Keratinocyte (primary cell): ENCODE measurements at regions not wholly inside any gene's neighbourhood (a gene's known extent, or its start where the extent isn't known, plus 50 kb on each side); places are given as distances from the start of the nearest gene placed in this dataset.
"Not testable (repeated sequence)": the region's sequence is repeated elsewhere in the genome, so short reads cannot be mapped to it uniquely, and the experiment has no call there.

ENCODE experiments used
- DNase-seq: peaks from one replicate; pipeline ENCODE4 v3.0.0-alpha.2; 2011; ENCODE audit warnings: low read depth, missing footprints, low spot score
- FAIRE-seq: peaks from 2 replicates; lab custom pipeline; 2011; peaks lifted over from hg19 to GRCh38; lab: Jason Lieb, UNC
- H2AFZ ChIP-seq: 2 replicates; pipeline ENCODE4 v1.6.0; 2012; ENCODE audit warnings: low read length, control low read depth, inconsistent platforms; ENCODE audit not compliant: control insufficient read depth
- H3K27ac ChIP-seq: 2 replicates; pipeline ENCODE4 v1.5.1; 2011; ENCODE audit warnings: low read length; ENCODE audit not compliant: control insufficient read depth, insufficient read depth
- H3K27me3 ChIP-seq: 3 replicates; pipeline ENCODE4 v1.6.0; 2011; ENCODE audit warnings: low read length; ENCODE audit not compliant: control insufficient read depth, insufficient read depth; ENCODE audit errors: extremely low read depth
- H3K36me3 ChIP-seq, 2 experiments: 2 replicates in 1 of 2; 3 replicates in 1 of 2; pipeline ENCODE4 v1.5.1; 2011; ENCODE audit warnings: low read length in 2 of 2, mild to moderate bottlenecking in 1 of 2; ENCODE audit not compliant: control insufficient read depth in 2 of 2, insufficient read depth in 2 of 2; ENCODE audit errors: extremely low read depth in 1 of 2
- H3K4me1 ChIP-seq: 3 replicates; pipeline ENCODE4 v1.5.1; 2011; ENCODE audit warnings: low read length; ENCODE audit not compliant: control insufficient read depth, insufficient read depth; ENCODE audit errors: extremely low read depth
- H3K4me2 ChIP-seq: 3 replicates; pipeline ENCODE4 v1.6.0; 2011; ENCODE audit warnings: low read depth, low read length; ENCODE audit not compliant: control insufficient read depth, insufficient read depth; ENCODE audit errors: extremely low read depth
- H3K4me3 ChIP-seq, 3 experiments: fragments of 200-600 bp in 1 of 3; sonication (generic) in 1 of 3; 2 replicates in 2 of 3; 3 replicates in 1 of 3; pipeline ENCODE4 v1.5.1; 2011 to 2016; ENCODE audit warnings: low read length in 3 of 3, mild to moderate bottlenecking in 3 of 3, control low read depth in 2 of 3, inconsistent platforms in 1 of 3, low read depth in 1 of 3, mixed read lengths in 1 of 3, mixed run types in 1 of 3, moderate library complexity in 1 of 3; ENCODE audit not compliant: control insufficient read depth in 2 of 3, insufficient read depth in 2 of 3; ENCODE audit errors: extremely low read depth in 1 of 3
- H3K79me2 ChIP-seq: 2 replicates; pipeline ENCODE4 v1.6.0; 2012; ENCODE audit warnings: low read length; ENCODE audit not compliant: control insufficient read depth, insufficient read depth
- H3K9ac ChIP-seq: 3 replicates; pipeline ENCODE4 v1.6.0; 2011; ENCODE audit warnings: low read length; ENCODE audit not compliant: control insufficient read depth, insufficient read depth; ENCODE audit errors: extremely low read depth
- H3K9me1 ChIP-seq: 3 replicates; pipeline ENCODE4 v1.6.0; 2011; ENCODE audit warnings: low read length; ENCODE audit not compliant: control insufficient read depth, insufficient read depth; ENCODE audit errors: extremely low read depth
- H3K9me3 ChIP-seq: 2 replicates; pipeline ENCODE4 v1.5.1; 2012; ENCODE audit warnings: low read depth, low read length; ENCODE audit not compliant: control insufficient read depth
- H4K20me1 ChIP-seq: 3 replicates; pipeline ENCODE4 v1.6.0; 2011; ENCODE audit warnings: low read length; ENCODE audit not compliant: control insufficient read depth, insufficient read depth; ENCODE audit errors: extremely low read depth
- EZH2 ChIP-seq: IDR thresholded peaks from one replicate; pipeline ENCODE4 v1.6.1; 2012; ENCODE audit warnings: inconsistent platforms, mild to moderate bottlenecking, low read length, moderate library complexity
- dilution Hi-C: fragments of 300-500 bp; cut with MboI; formaldehyde crosslinking; loops from one replicate; pipeline ENCODE4 v1.7.0; 2020; ENCODE audit warnings: low sequenced_read_pairs; ENCODE audit not compliant: extremely low pct_ligation_motif_present
- TF ChIP-seq, protein P1 (sequence below), 3 experiments: IDR thresholded peaks in 1 of 3; conservative IDR thresholded peaks in 1 of 3; optimal IDR thresholded peaks in 1 of 3; 2 replicates in 2 of 3; 3 replicates in 1 of 3; pipeline versions ENCODE3 to v1.5.1; 2011; ENCODE audit warnings: low read length in 3 of 3, mild to moderate bottlenecking in 3 of 3, moderate library complexity in 2 of 3, control low read depth in 1 of 3, inconsistent platforms in 1 of 3; ENCODE audit not compliant: insufficient read depth in 2 of 3; ENCODE audit errors: extremely low read depth in 1 of 3

DNA sequence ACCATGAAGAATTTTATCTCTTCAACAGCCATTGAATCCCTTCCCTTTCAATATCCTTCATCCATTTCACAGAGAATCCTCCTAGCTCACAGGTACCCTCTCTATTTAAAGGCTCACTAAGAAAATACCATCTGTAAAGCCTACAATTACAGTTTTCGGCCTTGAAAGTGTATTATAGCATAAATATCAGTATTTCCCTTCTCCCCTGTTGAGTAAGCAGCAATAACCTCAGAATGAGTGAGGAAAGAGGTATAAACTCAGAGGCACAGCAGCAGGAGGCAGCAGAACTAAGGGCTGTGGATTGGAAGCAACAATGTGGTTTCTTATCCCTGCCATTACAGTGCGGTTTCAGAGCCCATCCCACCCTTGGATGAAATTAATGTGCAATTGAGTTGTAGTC, 360.6 kb upstream of the ATP10A start:
- no peak overlapping the region for H3K27ac ChIP-seq
- FAIRE-seq: no peak
- H3K9me1 ChIP-seq: no peaks in the 10 kb centered on the region
- peaks cover 4% of the 10 kb centered on the region for H3K9me3 ChIP-seq
- DNase-seq: no peak
- H3K9ac ChIP-seq: no peak overlapping the region
- H3K36me3 ChIP-seq: no peaks in the 10 kb centered on the region
- no peaks in the 10 kb centered on the region for H3K27me3 ChIP-seq
- H3K79me2 ChIP-seq: no peaks in the 10 kb centered on the region
- H2AFZ ChIP-seq: no peak overlapping the region
- dilution Hi-C loops: no loop called here
- H3K4me1 ChIP-seq: no peaks in the 10 kb centered on the region
- no peak overlapping the region for H3K4me3 ChIP-seq
- no peaks in the 10 kb centered on the region for H4K20me1 ChIP-seq
- H3K4me2 ChIP-seq: no peak overlapping the region
- TF ChIP-seq, protein P1, sequence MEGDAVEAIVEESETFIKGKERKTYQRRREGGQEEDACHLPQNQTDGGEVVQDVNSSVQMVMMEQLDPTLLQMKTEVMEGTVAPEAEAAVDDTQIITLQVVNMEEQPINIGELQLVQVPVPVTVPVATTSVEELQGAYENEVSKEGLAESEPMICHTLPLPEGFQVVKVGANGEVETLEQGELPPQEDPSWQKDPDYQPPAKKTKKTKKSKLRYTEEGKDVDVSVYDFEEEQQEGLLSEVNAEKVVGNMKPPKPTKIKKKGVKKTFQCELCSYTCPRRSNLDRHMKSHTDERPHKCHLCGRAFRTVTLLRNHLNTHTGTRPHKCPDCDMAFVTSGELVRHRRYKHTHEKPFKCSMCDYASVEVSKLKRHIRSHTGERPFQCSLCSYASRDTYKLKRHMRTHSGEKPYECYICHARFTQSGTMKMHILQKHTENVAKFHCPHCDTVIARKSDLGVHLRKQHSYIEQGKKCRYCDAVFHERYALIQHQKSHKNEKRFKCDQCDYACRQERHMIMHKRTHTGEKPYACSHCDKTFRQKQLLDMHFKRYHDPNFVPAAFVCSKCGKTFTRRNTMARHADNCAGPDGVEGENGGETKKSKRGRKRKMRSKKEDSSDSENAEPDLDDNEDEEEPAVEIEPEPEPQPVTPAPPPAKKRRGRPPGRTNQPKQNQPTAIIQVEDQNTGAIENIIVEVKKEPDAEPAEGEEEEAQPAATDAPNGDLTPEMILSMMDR (optimal IDR thresholded peaks at IDR 0.05 in 1 of 3, IDR thresholded peaks at IDR 0.05 in 1 of 3, conservative IDR thresholded peaks at IDR 0.05 in 1 of 3; ENCODE audit: extremely low read depth in 1 of 3, insufficient read depth in 2 of 3, low read length in 3 of 3): no peak
- TF ChIP-seq EZH2: no peak

DNA sequence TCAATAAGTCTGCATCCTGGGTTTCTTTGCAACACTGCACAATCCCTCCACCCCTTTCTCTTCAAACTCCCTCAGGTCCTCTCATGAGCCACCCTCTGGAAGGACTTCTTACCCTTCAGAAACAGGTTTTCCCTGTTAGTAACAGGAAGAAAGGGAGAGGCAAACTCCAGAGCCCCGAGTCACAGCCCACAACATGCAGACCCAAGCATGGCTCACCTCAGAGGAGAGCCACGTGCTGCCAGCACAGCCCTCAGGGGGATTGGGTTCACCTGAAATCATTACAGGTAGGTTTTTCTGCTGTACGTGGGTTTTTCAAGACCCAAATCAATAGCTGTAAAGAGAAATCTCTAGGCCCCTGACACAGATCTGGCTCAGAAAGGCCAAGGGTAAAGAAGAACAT, 359.7 kb upstream of the ATP10A start:
- Histone ChIP-seq H3K4me1 (no peaks in the 10 kb centered on the region), H2AFZ (no peak overlapping the region), H4K20me1 (no peaks in the 10 kb centered on the region), H3K79me2 (no peaks in the 10 kb centered on the region), H3K9ac (no peak overlapping the region), H3K9me3 (peaks cover 4% of the 10 kb centered on the region), H3K9me1 (no peaks in the 10 kb centered on the region), H3K27me3 (no peaks in the 10 kb centered on the region), H3K4me2 (no peak overlapping the region), H3K36me3 (no peaks in the 10 kb centered on the region), H3K27ac (no peak overlapping the region), H3K4me3 (no peak overlapping the region)
- no peak for DNase-seq
- no peak for TF ChIP-seq EZH2
- TF ChIP-seq, protein P1 (optimal IDR thresholded peaks at IDR 0.05 in 1 of 3, IDR thresholded peaks at IDR 0.05 in 1 of 3, conservative IDR thresholded peaks at IDR 0.05 in 1 of 3; ENCODE audit: extremely low read depth in 1 of 3, insufficient read depth in 2 of 3, low read length in 3 of 3): no peak
- dilution Hi-C loops: no loop called here
- no peak for FAIRE-seq

DNA sequence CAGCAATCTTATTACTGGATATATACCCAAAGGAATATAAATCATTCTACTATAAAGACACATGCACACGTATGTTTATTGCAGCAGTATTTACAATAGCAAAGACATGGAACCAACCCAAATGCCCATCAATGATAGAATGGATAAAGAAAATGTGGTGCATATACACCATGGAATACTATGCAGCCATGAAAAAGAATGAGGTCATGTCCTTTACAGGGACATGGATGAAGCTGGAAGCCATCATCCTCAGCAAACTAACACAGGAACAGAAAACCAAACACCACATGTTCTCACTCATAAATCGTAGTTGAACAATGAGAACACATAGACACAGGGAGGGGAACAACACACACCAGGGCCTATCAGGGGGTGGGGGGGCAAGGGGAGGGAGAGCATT, 353.9 kb upstream of the ATP10A start:
- H3K9ac ChIP-seq, H3K27me3 ChIP-seq, H3K36me3 ChIP-seq, H2AFZ ChIP-seq, H4K20me1 ChIP-seq, DNase-seq, H3K4me2 ChIP-seq, dilution Hi-C loops, FAIRE-seq, H3K9me1 ChIP-seq, H3K9me3 ChIP-seq, H3K79me2 ChIP-seq, H3K27ac ChIP-seq, H3K4me1 ChIP-seq, H3K4me3 ChIP-seq: not testable (repeated sequence)
